Fibroblast of skin of right biceps (primary cell): ENCODE measurements at regions not wholly inside any gene's neighbourhood (a gene's known extent, or its start where the extent isn't known, plus 50 kb on each side); places are given as distances from the start of the nearest gene placed in this dataset.

Source experiments
- DNase-seq: peaks from one replicate; pipeline ENCODE4 v3.0.0-alpha.2; 2013

DNA sequence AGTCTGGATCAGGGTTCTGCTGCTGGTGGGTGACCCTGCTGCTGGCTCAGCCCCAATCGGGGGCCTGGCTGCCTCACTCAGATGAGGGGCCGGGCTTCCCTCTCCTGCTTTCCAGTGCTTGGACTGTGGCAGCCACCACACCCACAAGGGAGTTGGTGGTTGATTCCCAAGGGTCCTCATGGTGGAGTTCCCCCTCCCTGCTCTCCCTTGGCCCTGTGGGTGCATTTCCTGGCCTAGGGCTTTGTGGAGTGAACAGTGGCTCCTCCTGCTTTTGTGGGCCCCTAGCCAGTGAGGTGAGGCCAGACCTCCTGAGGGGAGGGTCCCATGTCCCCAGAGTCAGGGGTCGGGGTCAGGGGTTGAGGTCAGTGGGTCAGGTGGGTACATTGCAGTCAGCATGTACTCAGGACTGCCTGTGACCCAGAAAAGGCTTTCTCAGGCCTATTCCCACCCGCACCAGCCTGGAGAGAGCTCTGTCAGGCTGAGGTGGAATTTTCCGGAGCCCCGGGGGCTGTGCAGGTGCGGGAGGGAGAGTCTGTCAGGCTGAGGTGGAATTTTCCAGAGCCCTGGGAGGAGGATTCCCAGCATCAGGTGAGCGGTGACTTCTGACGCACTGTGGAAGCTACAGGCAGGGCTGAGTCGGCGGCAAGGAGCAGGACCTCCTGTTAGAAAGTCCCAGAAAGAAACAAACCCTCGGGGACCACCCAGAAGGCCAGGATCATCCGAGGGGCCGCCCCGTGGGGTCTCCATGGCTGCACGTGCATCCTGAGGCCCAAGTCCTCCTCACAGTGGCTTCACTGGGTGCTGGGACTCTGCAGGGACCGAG lies 94.4 kb upstream of the INSIG1 start:
- no peak for DNase-seq

DNA sequence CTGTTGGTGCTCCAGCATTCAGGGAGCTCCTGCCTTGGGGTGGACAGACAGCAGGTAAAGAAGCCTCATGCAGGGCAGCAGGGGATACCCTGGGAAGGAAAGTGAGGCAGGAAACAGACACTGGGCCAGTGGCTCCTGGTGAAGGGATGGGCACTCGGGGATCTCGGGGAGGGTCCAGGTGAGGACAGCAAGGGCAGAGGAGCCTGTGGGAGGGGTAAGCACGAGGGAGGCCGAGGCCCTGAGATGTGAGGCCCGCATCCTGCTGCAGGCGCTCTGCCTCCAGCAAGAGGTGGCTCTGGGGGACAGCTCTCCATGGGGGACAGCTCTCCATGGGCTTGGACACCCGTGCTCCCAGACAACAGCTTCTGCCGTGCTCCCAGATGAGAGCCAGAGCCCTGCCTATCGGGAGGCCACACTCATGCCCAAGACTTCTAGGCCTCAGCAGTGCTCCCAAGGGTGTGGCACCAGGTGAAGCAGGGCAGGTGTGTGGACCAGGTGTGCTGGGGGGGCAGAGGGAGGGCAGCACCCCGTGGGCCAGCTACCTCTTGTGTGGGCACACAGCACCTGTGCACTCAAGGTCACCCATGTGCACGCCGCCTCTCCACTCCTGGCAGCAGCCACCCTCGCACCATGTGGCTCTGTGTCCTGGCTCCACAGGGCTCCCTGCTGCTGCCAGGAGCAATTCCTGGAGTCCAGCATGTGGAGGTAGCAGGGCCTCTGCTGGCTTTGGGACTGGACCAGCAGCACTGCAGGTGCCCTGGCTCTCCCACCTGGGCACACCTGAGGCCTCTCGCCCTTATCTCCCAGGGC lies 93.6 kb upstream of the INSIG1 start:
- no peak for DNase-seq

DNA sequence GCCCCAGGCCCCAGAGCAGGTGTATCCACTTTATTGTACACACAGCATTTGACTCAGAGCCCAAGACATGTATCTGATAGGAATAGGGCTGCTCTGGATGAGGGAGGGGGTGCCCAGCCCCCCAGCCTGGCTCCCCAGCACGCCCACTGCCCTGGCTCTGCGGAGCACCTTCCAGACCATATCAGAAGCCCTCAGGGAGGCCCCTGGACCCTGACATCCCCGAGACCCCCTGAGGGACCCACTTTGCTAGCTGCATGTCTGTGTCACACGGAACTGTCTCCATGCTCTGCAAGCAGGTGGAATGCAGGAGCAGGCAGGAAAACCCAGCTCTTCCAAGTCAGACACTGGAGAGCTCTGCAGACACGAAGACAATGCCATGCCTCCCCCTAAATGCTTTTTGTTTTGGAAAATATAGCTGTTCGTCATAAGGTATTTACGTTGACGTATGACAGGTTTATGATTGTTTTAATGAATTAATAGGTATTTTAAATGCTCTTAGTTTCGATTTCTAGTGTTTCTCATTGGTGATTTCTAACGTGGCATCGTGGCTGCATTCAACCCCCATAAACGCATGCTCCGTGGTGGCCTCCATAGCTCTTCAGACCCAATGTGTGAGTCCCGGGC lies 92.8 kb upstream of the INSIG1 start:
- DNase-seq: no peak

DNA sequence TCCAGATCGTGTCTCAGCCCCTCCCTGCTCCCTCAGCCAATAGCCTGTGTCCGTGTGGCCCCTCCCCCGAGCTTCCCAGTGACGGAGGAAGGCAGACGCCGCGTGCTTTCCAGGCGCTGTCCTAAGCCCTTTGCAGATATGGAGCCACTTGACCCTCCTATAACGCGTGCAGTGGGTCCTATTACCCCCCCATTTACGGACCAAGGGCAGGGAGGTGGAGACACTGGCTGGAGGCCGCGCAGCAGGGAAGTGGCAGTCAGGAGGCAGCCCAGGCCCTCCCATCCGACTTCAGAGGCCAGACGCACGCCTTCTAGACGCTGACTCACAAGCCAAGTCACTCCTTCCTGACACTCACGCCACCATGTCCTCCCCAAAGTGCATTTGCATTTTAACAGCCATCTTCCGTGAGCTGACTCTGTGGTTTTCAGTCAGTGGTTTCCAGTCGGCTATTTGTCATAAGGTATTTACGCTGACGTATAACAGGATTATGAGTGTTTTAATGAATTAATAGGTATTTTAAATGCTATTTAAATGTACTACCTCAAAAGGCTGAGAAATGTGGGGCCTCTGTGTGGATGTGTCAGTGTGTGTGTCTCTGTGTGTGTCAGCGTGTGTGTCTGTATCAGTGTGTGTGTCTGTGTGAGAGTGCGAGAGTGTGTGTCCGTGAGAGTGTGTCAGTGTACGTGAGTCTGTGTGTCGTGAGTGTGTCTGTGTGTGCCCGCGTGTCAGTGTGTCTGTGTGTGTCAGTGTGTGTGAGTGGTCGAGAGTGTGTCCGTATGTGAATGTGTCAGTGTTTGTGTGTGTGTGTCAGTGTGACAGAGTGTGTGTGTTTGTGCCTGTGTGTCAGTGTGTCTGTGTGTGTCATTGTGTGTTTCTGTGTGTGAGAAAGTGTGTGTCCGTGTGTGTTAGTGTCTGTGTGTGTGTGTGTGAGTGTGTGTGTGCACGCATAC lies 92.0 kb upstream of the INSIG1 start:
- DNase-seq: peak; percentile 100

DNA sequence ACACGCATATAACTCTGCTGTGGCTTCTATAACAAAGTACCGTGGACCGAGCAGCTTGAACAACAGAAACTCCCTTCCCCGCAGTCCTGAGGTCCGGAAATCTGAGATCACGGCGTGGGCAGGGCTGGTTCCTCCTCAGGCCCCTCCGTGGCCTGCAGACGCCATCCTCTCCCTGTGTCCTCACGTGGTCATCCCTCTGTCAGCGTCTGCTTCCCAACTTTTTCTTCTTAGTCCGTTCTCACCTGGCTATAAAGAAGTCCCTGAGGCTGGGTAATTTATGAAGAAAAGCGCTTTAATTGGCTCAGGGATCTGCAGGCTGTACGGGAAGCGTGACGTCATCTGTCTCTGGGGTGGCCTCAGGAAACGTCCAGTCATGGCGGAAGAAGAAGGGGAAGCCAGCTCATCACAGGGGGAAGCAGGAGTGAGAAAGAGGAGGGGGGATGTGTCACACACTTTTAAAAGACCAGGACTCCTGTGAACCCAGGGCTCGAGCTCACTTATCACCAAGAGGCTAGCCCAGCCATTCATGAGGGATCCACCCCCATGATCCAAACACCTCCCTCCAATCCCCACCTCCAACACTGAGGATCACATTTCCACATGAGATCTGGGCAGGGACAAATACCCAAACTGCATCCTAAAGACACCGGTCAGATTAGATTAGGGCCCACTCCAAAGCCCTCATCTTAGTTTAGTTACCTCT lies 91.2 kb upstream of the INSIG1 start:
- peak; percentile 97 for DNase-seq

DNA sequence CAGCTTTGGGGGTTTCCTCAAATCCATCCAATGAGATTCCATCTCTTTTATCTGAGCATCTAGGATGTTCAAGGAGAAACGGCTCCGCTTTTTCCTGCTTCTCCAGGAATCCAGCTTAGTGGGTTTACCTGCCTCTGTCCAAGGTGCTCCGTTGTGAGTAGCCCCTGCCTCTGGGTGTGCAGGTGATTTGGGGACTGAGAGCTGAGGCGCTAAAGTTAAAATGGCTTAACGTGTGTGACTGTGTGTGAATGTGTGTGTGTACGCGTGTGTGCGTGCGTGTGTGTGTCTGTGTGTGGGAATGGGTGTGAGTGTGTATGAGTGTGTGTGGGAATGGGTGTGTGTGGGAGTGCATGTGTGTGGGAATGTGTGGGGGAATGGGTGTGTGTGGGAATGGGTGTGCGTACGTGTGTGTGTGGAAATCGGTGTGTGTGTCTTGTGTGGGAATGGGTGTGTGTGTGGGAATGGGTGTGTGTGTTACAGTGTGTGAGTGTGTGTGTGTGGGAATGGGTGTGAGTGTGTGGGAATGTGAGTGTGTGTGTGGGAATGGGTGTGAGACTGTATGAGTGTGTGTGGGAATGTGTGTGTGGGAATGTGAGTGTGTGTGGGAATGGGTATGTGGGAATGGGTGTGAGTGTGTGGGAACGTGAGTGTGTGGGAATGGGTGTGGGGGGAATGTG lies 90.2 kb upstream of the INSIG1 start:
- no peak for DNase-seq

DNA sequence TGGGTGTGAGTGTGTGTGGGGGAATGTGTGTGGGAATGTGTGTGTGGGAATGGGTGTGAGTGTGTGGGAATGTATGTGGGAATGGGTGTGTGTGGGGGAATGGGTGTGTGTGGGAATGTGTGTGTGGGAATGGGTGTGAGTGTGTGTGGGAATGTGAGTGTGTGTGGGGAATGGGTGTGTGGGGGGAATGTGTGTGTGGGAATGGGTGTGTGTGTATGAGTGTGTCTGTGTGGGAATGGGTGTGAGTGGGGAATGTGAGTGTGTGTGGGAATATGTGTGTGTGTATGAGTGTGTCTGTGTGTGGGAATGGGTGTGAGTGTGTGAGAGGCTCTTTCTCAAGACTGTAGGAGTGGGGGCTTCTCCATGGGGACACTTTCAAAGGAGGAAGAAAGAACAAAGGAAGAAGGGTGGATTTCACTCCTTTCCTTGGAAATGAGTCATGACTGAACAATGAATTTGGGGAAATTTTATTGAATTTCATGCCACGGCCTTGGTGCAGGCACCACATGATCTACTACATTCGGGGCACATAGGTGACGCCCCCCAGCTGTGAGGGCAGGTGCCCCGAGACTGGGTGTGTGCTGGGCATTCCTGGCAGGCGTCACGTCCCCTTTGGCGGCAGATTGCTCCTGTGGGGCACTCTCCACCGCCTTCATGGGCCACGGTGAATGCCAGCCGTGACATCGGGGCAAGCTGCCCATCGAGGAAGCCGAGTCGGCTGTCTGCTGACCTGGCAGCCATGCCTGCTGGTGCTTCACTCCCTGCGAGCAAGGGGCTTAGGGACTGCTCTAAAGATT lies 88.8 kb upstream of the INSIG1 start:
- peak; percentile 67 for DNase-seq

DNA sequence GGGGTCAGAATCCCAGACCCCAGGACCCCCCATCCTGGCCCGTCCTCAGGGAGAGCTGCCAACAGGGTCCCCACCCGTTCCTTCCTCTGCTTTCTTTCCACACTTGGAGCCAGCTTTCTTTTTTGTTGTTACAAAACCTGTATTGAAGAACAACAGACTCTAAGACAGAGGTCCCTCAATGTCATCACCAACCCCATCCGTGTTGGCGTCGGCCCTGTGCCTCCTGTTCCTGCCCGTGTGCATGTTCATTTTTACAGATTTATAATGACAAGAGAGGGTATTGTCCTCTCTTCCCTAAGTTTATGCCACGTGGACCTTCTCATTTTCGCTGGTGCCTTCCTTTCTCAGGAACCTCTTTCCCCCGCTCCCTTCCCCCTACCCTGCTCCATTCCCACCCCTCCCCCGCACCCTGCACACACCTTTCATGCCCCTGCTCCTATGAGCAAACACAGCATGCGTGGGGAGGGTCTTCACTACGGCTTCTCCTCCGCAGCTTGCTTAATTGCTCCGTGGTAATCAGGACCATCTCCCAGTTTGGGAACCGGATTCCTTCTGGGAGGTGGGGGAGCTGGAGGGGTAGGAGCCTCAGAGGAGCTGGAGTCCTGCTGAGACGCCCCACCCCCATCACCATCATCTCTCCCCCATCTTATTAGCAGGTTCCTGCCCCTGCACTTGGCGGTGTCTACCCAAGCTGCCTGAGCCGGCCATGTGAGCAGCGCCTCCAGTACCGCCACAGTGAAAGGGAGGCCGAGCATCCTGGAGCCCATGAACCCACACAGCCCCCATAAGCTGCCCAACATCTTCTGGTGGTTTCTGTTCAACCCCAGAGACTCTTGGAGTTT lies 88.0 kb upstream of the INSIG1 start:
- no peak for DNase-seq

DNA sequence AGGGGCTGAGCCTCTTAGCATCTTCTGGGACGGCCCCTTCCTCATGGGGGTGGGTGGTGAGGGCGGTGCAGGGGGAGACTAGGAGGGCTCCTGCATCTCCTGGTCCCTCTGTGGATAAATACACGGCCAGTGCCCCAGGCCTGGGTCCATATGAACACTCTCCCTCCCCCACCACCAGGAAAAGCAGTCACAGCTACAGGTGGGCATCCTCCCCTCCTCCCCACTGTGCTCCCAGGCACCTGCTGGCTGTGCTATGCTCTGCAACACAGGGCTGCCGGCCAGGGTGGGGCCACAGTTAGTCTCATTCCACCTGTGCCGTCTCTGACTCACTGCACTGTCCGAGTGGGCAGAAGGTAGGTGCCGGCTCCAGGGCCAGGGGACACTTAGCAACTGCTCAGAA lies 87.3 kb upstream of the INSIG1 start:
- DNase-seq: no peak

DNA sequence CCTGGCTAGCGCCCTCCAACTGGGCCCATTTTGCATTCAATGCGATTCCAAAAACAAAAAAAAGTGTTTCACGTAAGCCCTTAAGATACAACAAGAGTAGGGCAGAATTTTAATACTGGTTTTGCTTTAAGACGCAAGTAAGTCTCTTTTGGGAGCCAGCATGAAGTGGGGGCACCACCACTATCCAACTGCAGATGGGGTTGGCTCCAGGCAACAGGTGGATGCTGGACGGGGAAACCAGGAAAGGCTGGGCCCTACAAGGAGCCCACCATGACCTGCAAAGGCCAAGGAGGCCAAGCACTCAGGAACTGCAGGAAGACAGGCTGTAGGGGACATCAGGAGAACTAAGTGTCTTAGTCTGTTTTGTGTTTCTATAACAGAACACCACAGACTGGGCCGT lies 86.5 kb upstream of the INSIG1 start:
- DNase-seq: no peak

DNA sequence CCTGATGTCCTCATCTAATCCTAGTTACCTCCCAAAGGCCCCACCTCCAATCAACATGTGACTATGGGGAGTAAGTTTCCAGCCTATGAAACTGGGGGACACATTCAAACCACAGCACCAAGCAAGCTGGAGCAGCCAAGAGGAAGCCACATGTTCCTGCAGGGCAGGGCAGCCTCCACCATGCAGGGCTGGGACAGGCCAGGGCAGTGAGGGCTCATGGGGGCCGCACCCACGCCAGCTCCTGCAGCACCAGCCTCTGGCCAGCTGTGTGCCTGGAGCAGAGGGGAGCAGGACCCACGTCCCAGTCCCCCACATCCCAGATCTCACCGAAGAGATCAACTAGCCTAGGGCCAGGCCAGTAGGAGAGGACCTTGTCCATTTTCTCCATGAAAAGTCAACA lies 85.9 kb upstream of the INSIG1 start:
- no peak for DNase-seq

DNA sequence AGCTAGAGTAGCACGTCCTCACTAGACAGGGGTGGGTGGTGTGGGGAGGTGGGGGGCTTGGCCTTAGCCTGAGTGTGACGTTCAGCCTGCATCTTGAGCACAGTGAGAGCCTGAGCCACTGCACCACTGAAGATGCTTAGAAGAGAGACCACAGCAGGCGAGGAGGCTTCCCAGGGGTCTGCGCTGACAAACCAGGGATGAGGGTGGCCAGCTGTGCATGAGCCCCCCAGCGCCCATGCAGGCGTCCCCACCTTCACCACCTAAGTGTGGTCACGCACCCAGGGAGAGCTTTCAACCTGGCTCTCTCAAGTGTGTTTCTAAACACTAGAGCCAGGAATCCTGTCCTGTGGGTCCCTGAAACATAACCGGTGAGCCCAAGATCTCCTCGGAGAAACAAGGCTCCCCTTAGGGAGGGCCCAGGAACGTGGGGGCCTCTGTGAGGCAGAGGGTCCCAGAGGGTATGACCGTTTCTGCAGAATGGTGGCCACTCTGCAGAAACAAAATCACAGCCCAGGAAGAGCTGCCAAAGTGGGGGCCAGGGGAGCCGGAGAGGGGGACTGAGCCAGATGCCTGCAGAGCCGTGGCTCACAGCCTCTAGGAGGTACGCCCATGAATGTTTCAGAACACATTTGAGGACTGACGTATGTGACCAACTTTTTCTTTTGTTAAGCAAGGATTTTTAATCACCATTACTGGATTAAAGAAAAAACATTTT lies 85.2 kb upstream of the INSIG1 start:
- no peak for DNase-seq

DNA sequence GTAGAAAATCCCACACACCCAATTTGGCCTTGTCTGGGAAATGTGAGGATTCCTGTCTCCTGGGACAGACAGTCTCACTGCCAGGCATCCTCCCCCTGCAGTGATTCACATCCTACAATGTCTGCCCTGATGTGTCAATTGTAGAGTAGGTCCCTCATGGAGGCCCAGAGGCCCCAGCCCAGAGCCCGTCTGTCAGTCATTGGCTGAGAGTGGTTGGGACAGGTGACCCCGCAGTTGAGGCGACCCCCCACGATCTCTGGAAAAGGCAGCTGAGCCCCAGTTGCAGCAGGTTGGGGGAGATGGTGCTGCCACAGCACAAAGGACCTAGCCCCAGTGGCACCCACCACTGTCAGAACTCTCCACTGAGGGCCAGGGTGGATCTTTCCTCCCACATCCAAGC lies 84.3 kb upstream of the INSIG1 start:
- DNase-seq: peak; percentile 86

DNA sequence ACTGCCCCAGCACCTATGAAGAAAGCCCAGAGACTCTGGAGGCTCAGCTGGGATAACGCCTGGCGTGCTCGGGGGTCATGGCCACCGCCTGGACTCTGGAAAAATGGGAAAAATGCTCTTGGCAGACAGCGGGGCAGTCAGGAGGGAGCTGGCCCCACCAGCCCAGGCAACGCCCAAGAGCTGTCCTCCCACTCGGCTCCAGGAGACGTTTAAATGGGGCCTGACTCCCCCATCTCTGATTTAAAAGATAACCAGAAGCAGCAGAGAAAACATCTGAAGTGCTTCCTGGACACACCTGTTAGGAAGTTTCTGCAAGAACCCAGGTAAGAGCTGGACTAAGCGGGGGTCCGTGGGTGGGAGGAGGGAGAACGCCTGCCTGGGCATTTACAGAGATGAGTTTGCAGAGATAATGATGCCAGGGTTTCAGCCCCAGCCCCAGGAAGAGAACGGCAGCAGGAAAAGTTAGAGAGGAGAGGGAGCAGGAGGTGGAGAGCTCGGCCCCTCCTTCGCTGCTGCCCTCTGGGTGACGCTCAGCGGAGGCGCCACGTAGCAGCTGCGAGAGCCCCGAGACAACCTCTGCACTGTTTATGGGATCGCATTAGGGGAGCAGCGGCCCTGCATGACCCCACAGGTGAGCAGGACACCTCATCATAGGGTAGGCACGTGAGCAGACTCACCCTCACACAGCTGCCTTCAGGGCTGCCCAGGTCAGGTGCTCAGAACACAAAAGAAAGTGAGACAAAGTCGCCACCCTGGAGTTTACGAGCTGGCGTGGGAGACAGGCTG lies 83.5 kb upstream of the INSIG1 start:
- peak; percentile 44 for DNase-seq

DNA sequence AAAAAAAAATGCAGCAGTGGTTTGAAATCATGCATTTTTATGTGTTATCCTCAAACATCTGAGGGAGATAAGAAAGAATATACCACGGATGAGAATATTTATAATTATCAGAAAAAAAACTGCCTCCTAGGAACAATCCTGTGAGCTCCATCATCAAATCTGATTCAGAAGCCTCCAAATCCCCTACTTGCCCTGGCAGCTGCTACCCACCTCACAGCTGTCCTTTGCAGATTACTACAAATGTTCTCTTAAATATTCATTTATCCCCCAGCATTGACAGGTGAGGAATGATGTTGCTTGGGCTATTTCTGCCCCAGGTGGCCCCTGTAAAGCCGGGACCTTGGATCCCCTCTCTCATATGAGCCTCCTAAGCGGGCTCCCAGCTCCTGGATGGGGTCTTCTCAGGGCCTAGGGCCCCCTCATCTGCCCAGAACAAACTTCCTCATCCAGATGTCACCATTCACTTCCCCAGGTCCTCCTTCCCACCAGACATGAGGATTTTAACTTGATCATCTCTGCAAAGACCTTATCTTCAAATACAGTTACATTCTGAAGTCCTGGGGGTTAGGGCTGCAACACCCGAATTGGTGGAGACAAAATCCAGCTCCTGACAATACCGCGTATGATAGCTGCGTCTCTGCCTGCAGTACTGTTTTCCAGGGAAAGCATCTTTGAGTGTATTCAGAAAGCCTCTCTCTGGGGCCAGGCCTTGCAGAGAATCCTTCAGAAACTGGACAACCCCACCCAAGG lies 81.9 kb upstream of the INSIG1 start:
- DNase-seq: no peak

DNA sequence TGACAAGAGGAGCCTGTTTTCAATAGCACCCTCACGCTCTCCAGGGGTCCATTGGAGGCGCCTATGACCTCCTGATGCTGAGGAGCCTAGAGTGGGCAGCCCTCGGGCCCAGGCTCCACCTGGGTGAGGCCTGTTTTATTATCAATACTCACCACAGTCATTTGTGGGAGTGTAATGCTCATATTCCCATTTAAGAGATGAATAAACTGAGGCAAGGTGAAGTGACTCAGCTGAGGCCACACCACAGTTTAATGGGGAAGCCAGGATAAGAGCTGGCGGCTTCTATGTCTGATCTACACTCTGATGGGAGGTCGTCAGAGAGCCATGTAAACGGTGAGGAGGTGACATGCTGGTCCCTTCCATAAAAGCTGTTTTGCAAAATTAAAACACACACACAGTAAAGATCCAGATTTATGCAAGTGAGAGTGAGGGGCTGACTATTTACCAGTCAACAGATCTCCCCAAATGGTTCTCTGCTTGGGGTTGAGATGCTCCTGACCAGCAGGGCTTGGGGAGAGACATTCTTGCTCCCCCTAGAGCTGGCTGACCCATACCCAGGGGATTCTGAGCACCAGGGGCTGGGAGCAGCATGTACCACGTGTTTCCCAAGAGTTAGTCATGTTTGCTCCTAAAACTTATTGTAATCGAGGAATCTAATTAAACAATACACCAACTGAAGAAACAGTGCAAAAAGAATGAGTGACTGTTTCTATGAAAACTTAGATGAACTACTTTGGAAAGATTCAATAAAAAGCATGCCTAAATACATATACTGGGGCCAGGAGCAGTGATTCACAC lies 81.0 kb upstream of the INSIG1 start:
- DNase-seq: peak; percentile 43
